GM19455 (cell line): ENCODE measurements at regions not wholly inside any gene's neighbourhood (a gene's known extent, or its start where the extent isn't known, plus 50 kb on each side); places are given as distances from the start of the nearest gene placed in this dataset.

Experiments used
- ATAC-seq: cut with Tn5 transposase; IDR thresholded peaks from one replicate; pipeline ENCODE4 v1.9.1; 2021; ENCODE audit not compliant: unreplicated experiment

DNA sequence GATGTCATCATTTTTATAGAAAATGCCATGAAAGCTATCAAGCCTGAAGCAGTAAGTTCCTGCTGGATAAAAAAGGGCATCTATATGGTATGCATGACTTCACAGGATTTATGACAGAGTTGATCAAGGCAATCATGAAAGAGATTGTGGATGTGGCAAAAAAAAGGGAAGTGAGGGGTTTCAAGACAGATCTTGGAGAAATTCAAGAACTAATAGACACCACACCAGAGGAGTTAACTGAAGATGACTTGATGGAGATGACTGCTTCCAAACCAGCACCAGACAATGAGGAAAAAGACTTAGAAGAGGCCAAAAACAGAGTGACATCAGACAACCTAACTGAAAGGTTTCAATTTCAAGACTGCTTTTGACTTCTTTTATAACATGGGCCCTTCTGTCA lies 691.1 kb upstream of the SLC10A2 start:
- ATAC-seq: no peak

DNA sequence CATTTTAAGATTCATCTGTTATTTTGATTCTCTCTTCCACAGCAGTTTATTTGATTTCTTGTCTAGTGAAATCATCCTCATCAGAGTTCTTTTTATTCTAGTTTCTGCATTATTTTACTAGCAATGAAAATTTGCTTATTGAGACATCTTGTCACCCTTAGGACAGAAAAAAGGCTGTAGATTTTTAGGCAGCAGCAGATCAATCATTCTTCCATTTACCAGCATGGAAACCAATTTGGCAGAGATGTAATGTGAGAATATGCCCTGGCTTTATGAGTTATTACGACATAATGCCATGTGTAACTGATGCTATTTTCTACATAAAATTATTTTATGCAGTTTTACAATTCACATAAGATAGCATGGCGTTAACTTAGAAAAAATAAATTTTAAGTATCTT lies 688.6 kb upstream of the SLC10A2 start:
- no peak for ATAC-seq

GRCh38 chr13:103734837-103735236 lies 668.6 kb upstream of the SLC10A2 start:
- ATAC-seq: no peak

DNA sequence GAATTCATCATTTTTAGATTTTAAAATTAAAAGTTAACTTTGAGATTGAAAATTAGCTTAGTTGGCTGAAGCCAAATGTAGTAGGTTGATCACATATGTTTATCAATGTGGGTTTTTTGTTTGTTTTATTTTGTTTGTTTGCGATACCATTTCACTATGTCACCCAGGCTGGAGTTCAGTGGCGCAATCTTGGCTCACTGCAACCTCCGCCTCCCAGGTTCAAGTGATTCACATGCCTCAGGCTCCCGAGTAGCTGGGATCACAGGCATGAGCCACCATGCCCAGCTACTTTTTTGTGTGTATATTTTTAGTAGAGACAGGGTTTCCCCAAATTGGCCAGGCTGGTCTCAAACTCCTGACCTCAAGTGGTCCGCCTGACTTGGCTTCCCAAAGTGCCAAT lies 665.7 kb upstream of the SLC10A2 start:
- ATAC-seq: no peak

DNA sequence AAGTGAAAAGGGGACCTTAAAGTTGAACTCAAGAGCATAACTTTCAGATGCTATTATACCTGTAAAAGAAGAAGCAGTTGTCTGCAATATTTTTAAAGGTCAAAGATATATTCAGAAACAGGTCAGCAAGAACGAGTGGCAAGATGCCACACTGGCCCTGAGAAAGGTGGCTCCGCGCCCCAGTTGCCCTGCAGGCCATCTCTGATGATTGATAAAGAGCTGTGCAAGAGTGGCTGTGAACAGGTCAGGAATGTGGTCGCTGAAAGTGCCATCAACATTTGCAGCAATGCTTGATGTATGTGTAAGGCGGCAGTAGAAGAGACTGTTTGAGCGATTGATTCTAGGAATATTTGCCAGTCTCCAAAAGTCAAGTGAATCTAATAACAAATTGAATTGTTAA lies 664.2 kb upstream of the SLC10A2 start:
- no peak for ATAC-seq

DNA sequence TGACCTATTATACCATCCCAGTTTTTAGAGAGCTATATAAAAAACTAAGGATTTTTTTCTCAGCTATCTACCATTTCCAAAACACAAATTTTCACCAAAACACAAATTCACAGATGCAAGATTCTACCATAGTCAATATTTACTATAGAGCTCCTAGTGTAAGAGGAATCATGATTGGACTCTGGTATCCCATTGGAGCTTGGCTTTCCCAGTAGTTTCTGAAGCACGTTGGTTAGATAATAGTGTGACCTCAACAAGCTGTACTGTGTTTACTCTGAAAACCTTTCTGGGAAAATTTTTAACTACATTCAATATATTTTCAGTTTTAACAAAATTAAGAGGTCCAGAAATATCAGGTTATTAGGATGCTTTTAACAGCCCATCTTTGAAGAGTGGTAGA lies 660.6 kb upstream of the SLC10A2 start:
- no peak for ATAC-seq

- ATAC-seq: no peak
These were observed 650.5 kb upstream of the SLC10A2 start for GRCh38 chr13:103716718-103717117.

- ATAC-seq: no peak
These were observed 649.1 kb upstream of the SLC10A2 start for GRCh38 chr13:103715335-103715734.

GRCh38 chr13:103703246-103703645 lies 637.0 kb upstream of the SLC10A2 start:
- ATAC-seq: no peak

DNA sequence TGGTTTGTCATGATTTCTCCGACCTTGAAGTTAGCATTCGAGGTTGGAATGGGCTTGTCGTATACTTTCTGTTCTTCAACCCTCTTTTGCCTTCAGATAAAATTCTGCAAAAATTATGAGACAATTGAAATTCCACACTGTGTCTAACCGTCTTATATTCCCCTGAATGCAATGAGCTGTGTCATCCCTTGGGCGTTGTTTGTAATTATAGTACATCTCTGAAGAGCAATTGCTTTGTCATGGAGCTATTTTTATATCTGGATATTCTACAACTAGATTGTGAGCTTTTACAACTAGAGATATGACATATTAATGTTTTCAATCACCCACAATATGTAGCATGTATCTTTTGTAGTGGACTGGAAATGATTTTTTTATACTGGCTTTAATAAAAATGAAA lies 631.8 kb upstream of the SLC10A2 start:
- no peak for ATAC-seq

GRCh38 chr13:103695320-103695719 lies 629.1 kb upstream of the SLC10A2 start:
- ATAC-seq: no peak

DNA sequence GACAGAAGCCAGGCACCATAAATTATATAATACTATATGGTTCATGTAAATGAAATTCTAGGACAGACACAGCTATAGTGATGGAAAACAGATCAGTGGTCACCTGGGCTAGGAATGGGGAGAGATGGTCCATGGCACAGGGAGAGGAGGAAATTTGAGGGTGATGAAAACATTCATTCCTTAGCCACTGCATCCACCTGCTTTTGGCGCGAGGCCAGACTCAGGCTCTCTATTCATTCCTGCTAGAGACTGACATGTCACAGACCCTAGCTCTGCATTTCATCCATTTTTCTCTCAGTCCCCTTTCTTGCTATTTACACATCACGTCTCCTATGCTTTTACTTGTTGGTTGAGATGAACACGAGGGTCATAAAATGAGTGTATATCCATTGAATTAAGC lies 628.3 kb upstream of the SLC10A2 start:
- no peak for ATAC-seq

DNA sequence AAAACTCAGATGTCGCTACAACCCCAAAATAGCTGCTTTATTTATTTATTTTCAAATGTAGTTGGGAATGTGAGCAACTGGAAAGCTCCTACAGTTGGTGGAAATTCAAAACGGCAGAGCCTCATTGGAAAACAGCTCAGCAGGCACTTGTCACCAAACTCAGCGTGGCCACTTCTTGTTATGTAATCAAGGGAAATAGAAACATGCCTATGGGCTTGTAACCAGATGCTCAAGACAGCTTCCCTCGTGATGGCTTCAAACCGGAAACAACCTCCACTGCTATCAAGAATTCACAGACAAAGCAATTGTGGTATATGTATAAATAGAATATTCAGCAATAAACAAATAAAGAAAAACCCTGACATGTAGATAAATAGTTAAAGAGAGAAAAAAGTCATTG lies 627.8 kb upstream of the SLC10A2 start:
- ATAC-seq: no peak

DNA sequence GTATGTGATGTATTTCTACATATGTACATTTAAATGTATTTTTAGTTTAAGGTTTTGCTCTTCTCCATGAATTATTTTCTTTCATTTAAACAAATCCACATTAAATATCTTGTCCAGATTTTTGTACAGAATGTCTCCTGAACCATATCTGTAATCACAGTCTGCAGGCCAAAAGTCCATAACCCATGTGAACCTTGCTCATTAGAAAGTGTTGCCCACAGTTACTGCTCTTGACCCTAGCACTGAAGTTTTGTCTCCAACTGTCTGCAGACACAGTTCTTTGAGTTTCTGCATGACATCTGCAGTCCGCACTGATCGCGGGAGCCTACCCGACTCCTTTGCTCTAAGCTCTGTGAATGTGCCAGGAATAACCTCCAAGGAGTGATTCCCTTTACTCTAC lies 626.2 kb upstream of the SLC10A2 start:
- no peak for ATAC-seq

- ATAC-seq: no peak
These were observed 610.1 kb upstream of the SLC10A2 start for GRCh38 chr13:103676329-103676728.

DNA sequence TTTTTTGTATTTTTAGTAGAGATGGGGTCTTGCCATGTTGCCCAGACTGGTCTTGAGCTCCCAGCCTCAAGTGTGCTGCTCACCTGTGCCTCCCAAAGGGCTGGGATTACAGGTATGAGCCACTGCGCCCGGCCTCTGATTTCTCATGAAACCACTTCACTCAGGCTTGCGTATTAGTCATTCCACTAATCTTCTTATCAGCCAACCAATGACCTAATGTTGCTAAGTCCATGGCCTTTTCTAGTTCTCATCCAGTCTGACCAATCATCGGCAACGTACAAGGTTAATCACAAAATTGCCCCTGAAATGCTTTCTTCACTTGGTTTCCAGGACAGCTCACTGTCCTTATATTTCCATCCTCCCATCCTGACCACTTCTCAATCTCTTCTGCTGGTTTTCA lies 605.3 kb upstream of the SLC10A2 start:
- ATAC-seq: no peak

DNA sequence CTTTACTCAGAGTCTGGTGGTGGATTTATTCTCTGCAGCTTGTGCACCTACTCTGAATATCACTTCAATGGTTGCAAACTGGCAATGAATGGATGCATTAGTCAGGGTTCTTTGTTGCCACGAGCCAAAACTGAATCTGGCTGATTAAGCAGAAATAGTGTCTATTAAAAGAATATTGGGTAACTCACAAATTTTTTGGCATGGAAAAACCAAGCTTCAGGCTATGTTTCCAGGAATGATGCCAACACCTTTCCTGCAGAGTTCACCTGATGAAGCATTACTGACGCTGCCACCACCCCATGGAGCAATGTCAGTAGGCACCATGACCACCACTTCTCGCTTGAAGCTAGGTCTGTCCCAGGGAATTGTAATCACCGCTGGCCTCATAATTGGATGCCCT lies 597.8 kb upstream of the SLC10A2 start:
- ATAC-seq: no peak

- no peak for ATAC-seq
These were observed 590.1 kb upstream of the SLC10A2 start for GRCh38 chr13:103656311-103656710.

DNA sequence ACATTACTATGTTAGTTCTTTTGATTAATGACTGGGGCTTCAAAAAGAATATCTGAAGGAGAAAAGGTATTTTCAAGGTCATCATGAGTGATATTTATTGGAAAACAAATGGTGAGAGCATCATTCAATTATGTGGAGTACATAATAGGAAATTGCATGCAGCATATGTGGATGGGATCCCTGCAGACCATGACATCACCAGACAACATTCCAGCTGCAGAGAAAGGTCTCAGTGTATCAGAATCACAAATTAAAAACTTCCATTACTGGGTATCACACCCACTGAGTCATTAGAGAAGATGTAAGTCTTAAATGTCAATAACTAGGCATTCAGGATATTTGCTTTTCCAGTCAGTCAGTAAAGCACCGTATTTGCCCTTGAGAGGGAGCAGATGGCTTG lies 574.4 kb upstream of the SLC10A2 start:
- no peak for ATAC-seq

DNA sequence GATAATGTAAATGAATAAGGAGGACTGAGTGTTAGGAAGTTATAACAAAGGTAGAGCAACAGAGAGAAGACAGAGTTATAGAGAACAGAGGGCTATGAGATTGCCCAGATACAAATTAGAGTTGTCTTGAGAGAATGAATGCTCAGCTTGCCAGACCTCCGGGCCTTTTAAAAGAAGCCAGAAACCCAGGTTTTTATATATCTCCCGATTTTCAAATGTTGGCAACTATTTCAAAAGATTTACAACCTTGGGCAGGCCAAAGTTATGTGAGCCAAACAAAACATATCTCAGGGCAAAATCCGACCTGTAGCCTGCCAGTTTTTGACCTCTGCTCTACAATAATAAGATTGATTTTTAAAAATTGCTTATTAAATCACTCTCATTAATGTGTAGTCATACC lies 573.1 kb upstream of the SLC10A2 start:
- ATAC-seq: no peak

GRCh38 chr13:103638706-103639105 lies 572.5 kb upstream of the SLC10A2 start:
- no peak for ATAC-seq

GRCh38 chr13:103634066-103634465 lies 567.8 kb upstream of the SLC10A2 start:
- ATAC-seq: no peak

GRCh38 chr13:103625194-103625593 lies 559.0 kb upstream of the SLC10A2 start:
- no peak for ATAC-seq

- ATAC-seq: no peak
These were observed 551.9 kb upstream of the SLC10A2 start for GRCh38 chr13:103618151-103618550.
